Panc1 (cell line): ENCODE measurements at regions not wholly inside any gene's neighbourhood (a gene's known extent, or its start where the extent isn't known, plus 50 kb on each side); places are given as distances from the start of the nearest gene placed in this dataset.

Experiments
- CTCF ChIP-seq: fragments of 450-650 bp; IDR thresholded peaks from 2 replicates; pipeline ENCODE4 v1.5.1; 2017; ENCODE audit warnings: mild to moderate bottlenecking
- POLR2AphosphoS5 ChIP-seq: IDR thresholded peaks from 2 replicates; pipeline ENCODE4 v1.6.1; 2012; ENCODE audit warnings: mild to moderate bottlenecking, low read depth, low read length, moderate library complexity
- REST ChIP-seq, 2 experiments: IDR thresholded peaks; 2 replicates each; pipeline ENCODE4 v1.6.1; 2011 to 2012; ENCODE audit warnings: low read depth in 2 of 2, control low read depth in 1 of 2, low read length in 1 of 2, mild to moderate bottlenecking in 1 of 2, moderate library complexity in 1 of 2; ENCODE audit not compliant: insufficient read depth in 1 of 2
- SIN3A ChIP-seq: IDR thresholded peaks from 2 replicates; pipeline ENCODE4 v1.6.1; 2012; ENCODE audit warnings: low read depth, mild to moderate bottlenecking, low read length, moderate library complexity, borderline replicate concordance; ENCODE audit not compliant: insufficient read depth
- TCF7L2 ChIP-seq: IDR thresholded peaks from 2 replicates; pipeline ENCODE4 v1.6.1; 2011; ENCODE audit warnings: mild to moderate bottlenecking, low read depth, low read length, inconsistent platforms

GRCh38 chr2:133887676-133888040 is 319.4 kb upstream of the NCKAP5 start:
- TF ChIP-seq CTCF (no peak), REST (IDR thresholded peaks at IDR 0.05; ENCODE audit: insufficient read depth in 1 of 2, low read depth in 2 of 2, low read length in 1 of 2) (no peak), POLR2AphosphoS5 (no peak), SIN3A (no peak), TCF7L2 (no peak)
